GM12891 (cell line): ENCODE measurements at regions not wholly inside any gene's neighbourhood (a gene's known extent, or its start where the extent isn't known, plus 50 kb on each side); places are given as distances from the start of the nearest gene placed in this dataset.

ENCODE experiments used
- PAX5 ChIP-seq: IDR thresholded peaks from 2 replicates; pipeline ENCODE4 v1.6.1; 2011; ENCODE audit warnings: low read length, moderate library complexity, mild to moderate bottlenecking; ENCODE audit not compliant: insufficient read depth, severe bottlenecking
- POLR2A ChIP-seq: IDR thresholded peaks from 2 replicates; pipeline ENCODE4 v1.6.1; 2011; ENCODE audit warnings: low read depth, low read length, control low read depth
- POLR2AphosphoS5 ChIP-seq: IDR thresholded peaks from 2 replicates; pipeline ENCODE4 v1.6.1; 2011; ENCODE audit warnings: low read depth, low read length, control low read depth
- POU2F2 ChIP-seq: IDR thresholded peaks from 2 replicates; pipeline ENCODE4 v1.6.1; 2011; ENCODE audit warnings: low read depth, mild to moderate bottlenecking, control low read depth, low read length, moderate library complexity
- SPI1 ChIP-seq: IDR thresholded peaks from 2 replicates; pipeline ENCODE4 v1.6.1; 2011; ENCODE audit warnings: low read depth, low read length, control low read depth
- TAF1 ChIP-seq: IDR thresholded peaks from 2 replicates; pipeline ENCODE4 v1.6.1; 2011; ENCODE audit warnings: low read depth, low read length, control low read depth

DNA sequence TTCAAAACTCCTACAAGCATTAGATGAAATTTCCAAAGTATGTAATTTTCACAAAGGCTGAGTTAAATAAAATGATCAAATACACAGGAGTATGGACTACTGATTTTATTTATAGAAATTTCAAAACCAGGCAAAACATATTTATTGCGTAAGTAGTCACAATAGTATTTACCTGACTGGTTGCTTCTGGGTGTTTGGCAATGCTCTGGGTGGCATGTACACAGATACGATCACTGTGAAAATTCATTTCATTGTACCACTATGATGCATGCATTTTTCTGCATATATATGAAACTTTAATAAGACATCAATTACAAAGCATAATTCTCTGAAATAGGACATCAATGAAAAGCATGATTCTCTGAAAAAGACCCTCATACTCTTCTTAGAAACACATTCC lies 384.2 kb downstream of the TLL1 start:
- TF ChIP-seq POLR2A (no peak), POLR2AphosphoS5 (no peak), SPI1 (no peak), TAF1 (no peak), PAX5 (no peak), POU2F2 (no peak)
